Glutamatergic neuron (in vitro differentiated cells): ENCODE measurements at regions not wholly inside any gene's neighbourhood (a gene's known extent, or its start where the extent isn't known, plus 50 kb on each side); places are given as distances from the start of the nearest gene placed in this dataset.

Source experiments
- DNase-seq: peaks from one replicate; pipeline ENCODE4 v3.0.0; 2022
- H3K27ac Mint-ChIP-seq: one replicate; pipeline ENCODE4 v1.8.0; 2020; ENCODE audit warnings: mild to moderate bottlenecking, mixed read lengths, inconsistent platforms; ENCODE audit not compliant: unreplicated experiment
- H3K27me3 Mint-ChIP-seq: one replicate; pipeline ENCODE4 v1.8.0; 2020; ENCODE audit warnings: mild to moderate bottlenecking, moderate library complexity, mixed read lengths, inconsistent platforms; ENCODE audit not compliant: unreplicated experiment
- H3K36me3 Mint-ChIP-seq: one replicate; pipeline ENCODE4 v1.8.0; 2020; ENCODE audit warnings: mild to moderate bottlenecking, mixed read lengths, inconsistent platforms; ENCODE audit not compliant: unreplicated experiment
- H3K4me1 Mint-ChIP-seq: one replicate; pipeline ENCODE4 v1.8.0; 2020; ENCODE audit warnings: mild to moderate bottlenecking, low read depth, mixed read lengths, inconsistent platforms; ENCODE audit not compliant: unreplicated experiment
- H3K4me3 Mint-ChIP-seq: one replicate; pipeline ENCODE4 v1.8.0; 2020; ENCODE audit warnings: mild to moderate bottlenecking, mixed read lengths, inconsistent platforms; ENCODE audit not compliant: unreplicated experiment
- H3K9me3 Mint-ChIP-seq: one replicate; pipeline ENCODE4 v1.8.0; 2020; ENCODE audit warnings: mild to moderate bottlenecking, moderate library complexity, mixed read lengths, inconsistent platforms; ENCODE audit not compliant: unreplicated experiment
- CTCF ChIP-seq: fragments of 200-600 bp; sonication (generic); IDR thresholded peaks from one replicate; pipeline ENCODE4 v1.5.0; 2021; ENCODE audit not compliant: partially characterized antibody, unreplicated experiment

GRCh38 chr12:58541300-58541690 is 379.0 kb downstream of the LRIG3 start:
- no peak for DNase-seq
- H3K36me3 Mint-ChIP-seq, result no peaks in the 10 kb centered on the region

GRCh38 chr12:58544281-58544680 is 376.0 kb downstream of the LRIG3 start:
- H3K4me3 Mint-ChIP-seq, result no peak overlapping the region
- peaks cover 1% of the 10 kb centered on the region for H3K27me3 Mint-ChIP-seq
- no peaks in the 10 kb centered on the region for H3K36me3 Mint-ChIP-seq
- DNase-seq, result no peak
- no peak overlapping the region for H3K27ac Mint-ChIP-seq
- no peaks in the 10 kb centered on the region for H3K4me1 Mint-ChIP-seq
- TF ChIP-seq CTCF, result no peak
- H3K9me3 Mint-ChIP-seq, result no peaks in the 10 kb centered on the region

More at GRCh38 chr12:58541300-58541690, 379.0 kb downstream of the LRIG3 start:
- no peak for TF ChIP-seq CTCF
- Mint-ChIP-seq H3K9me3 (no peaks in the 10 kb centered on the region), H3K27me3 (peaks cover 1% of the 10 kb centered on the region), H3K4me3 (no peak overlapping the region), H3K4me1 (peaks cover 2% of the 10 kb centered on the region), H3K27ac (no peak overlapping the region)

GRCh38 chr12:58547217-58547616 is 373.1 kb downstream of the LRIG3 start:
- TF ChIP-seq CTCF, result no peak
- no peak overlapping the region for H3K27ac Mint-ChIP-seq
- no peak overlapping the region for H3K4me3 Mint-ChIP-seq
- H3K36me3 Mint-ChIP-seq, result no peaks in the 10 kb centered on the region
- DNase-seq, result no peak
- H3K4me1 Mint-ChIP-seq, result no peaks in the 10 kb centered on the region
- peaks cover 2% of the 10 kb centered on the region for H3K9me3 Mint-ChIP-seq
- H3K27me3 Mint-ChIP-seq, result no peaks in the 10 kb centered on the region

- TF ChIP-seq CTCF, result no peak
- Mint-ChIP-seq H3K4me1 (no peaks in the 10 kb centered on the region), H3K27me3 (no peaks in the 10 kb centered on the region), H3K27ac (no peak overlapping the region), H3K36me3 (no peaks in the 10 kb centered on the region), H3K9me3 (peaks cover 2% of the 10 kb centered on the region), H3K4me3 (no peak overlapping the region)
- no peak for DNase-seq
Observed at GRCh38 chr12:58548801-58549200, 371.5 kb downstream of the LRIG3 start.

- Mint-ChIP-seq H3K36me3 (no peaks in the 10 kb centered on the region), H3K27ac (no peak overlapping the region), H3K27me3 (no peaks in the 10 kb centered on the region), H3K9me3 (peaks cover 2% of the 10 kb centered on the region), H3K4me1 (no peaks in the 10 kb centered on the region), H3K4me3 (no peak overlapping the region)
- no peak for DNase-seq
- no peak for TF ChIP-seq CTCF
Observed at GRCh38 chr12:58554522-58555157, 365.7 kb downstream of the LRIG3 start.
